Calu3 (cell line): ENCODE measurements at regions not wholly inside any gene's neighbourhood (a gene's known extent, or its start where the extent isn't known, plus 50 kb on each side); places are given as distances from the start of the nearest gene placed in this dataset.

ENCODE experiments used
- BruUV-seq: library from RNA; stranded (reverse); fragments of 400-500 nt; replicated peaks from 2 replicates; lab custom pipeline; 2021; lab: Mats Ljungman, UMichigan
- CTCF ChIA-PET: fragments of 300-600 bp; sonication (Branson Sonifier 250); formaldehyde crosslinking; loops from one replicate; lab custom pipeline; 2022; ENCODE audit warnings: antibody characterized with exemption; lab: Charles Lee
- DNase-seq: peaks from one replicate; pipeline ENCODE4 v3.0.0; 2022
- H3K27ac Mint-ChIP-seq: one replicate; pipeline ENCODE4 v1.8.0; 2022; ENCODE audit warnings: mixed read lengths; ENCODE audit not compliant: unreplicated experiment
- H3K27me3 Mint-ChIP-seq: one replicate; pipeline ENCODE4 v1.8.0; 2022; ENCODE audit warnings: mixed read lengths; ENCODE audit not compliant: unreplicated experiment
- H3K36me3 Mint-ChIP-seq: one replicate; pipeline ENCODE4 v1.8.0; 2022; ENCODE audit warnings: mild to moderate bottlenecking, moderate library complexity, mixed read lengths; ENCODE audit not compliant: insufficient read depth, unreplicated experiment
- H3K4me1 Mint-ChIP-seq: one replicate; pipeline ENCODE4 v1.8.0; 2022; ENCODE audit warnings: mild to moderate bottlenecking, low read depth, mixed read lengths; ENCODE audit not compliant: unreplicated experiment
- H3K4me3 Mint-ChIP-seq: one replicate; pipeline ENCODE4 v1.8.0; 2022; ENCODE audit warnings: mild to moderate bottlenecking, low read depth, moderate library complexity, mixed read lengths; ENCODE audit not compliant: unreplicated experiment
- H3K9me3 Mint-ChIP-seq: one replicate; pipeline ENCODE4 v1.8.0; 2022; ENCODE audit warnings: low read depth, mixed read lengths; ENCODE audit not compliant: unreplicated experiment
- intact Hi-C: fragments of 100-400 bp; cut with micrococcal nuclease; formaldehyde crosslinking; loops from one replicate; pipeline ENCODE4 v1.10.0; 2022; ENCODE audit not compliant: unreplicated experiment
- TF ChIP-seq, protein P1 (sequence below): fragments of 200-600 bp; IDR thresholded peaks from one replicate; pipeline ENCODE4 v1.8.0; 2022; ENCODE audit warnings: antibody characterized with exemption; ENCODE audit not compliant: unreplicated experiment

DNA sequence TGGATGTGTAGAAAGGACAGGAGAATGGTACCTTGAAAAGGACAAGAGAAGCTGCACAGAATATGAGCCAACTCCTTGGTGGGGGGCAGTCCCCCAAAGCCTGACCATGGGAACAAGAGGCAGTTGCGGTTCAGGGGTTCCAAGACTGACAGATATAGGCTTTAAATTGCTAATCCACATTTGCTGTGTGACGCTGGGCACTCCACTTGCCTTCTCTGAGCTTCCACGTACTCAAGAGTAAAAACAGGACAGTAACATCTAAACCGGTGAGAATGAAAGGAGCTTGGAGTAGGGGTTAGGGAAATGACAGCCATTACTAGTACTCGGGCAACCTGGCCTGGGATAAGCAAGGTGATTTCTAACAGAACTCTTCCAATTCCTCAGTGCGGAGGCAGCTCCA is 57.9 kb upstream of the LRFN2 start:
- H3K36me3 Mint-ChIP-seq = no peaks in the 10 kb centered on the region
- CTCF ChIA-PET = no interaction called here

GRCh38 chr6:40642837-40643236 is 55.7 kb upstream of the LRFN2 start:
- TF ChIP-seq, protein P1, sequence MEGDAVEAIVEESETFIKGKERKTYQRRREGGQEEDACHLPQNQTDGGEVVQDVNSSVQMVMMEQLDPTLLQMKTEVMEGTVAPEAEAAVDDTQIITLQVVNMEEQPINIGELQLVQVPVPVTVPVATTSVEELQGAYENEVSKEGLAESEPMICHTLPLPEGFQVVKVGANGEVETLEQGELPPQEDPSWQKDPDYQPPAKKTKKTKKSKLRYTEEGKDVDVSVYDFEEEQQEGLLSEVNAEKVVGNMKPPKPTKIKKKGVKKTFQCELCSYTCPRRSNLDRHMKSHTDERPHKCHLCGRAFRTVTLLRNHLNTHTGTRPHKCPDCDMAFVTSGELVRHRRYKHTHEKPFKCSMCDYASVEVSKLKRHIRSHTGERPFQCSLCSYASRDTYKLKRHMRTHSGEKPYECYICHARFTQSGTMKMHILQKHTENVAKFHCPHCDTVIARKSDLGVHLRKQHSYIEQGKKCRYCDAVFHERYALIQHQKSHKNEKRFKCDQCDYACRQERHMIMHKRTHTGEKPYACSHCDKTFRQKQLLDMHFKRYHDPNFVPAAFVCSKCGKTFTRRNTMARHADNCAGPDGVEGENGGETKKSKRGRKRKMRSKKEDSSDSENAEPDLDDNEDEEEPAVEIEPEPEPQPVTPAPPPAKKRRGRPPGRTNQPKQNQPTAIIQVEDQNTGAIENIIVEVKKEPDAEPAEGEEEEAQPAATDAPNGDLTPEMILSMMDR = no peak
- Mint-ChIP-seq H3K27ac (no peak overlapping the region), H3K36me3 (no peaks in the 10 kb centered on the region), H3K4me3 (no peak overlapping the region), H3K4me1 (no peaks in the 10 kb centered on the region), H3K27me3 (peaks cover 74% of the 10 kb centered on the region), H3K9me3 (no peaks in the 10 kb centered on the region)
- CTCF ChIA-PET = no interaction called here
- intact Hi-C loops = no loop called here
- DNase-seq = no peak
- no TSS peak for BruUV-seq

More for the DNA sequence above, 57.9 kb upstream of the LRFN2 start:
- Mint-ChIP-seq H3K4me1 (no peaks in the 10 kb centered on the region), H3K4me3 (no peak overlapping the region), H3K27ac (no peak overlapping the region), H3K9me3 (no peaks in the 10 kb centered on the region), H3K27me3 (peaks cover 74% of the 10 kb centered on the region)
- no TSS peak for BruUV-seq
- no peak for DNase-seq
- intact Hi-C loops = no loop called here
- TF ChIP-seq, protein P1 = no peak

GRCh38 chr6:40642190-40642589 is 55.0 kb upstream of the LRFN2 start:
- DNase-seq = no peak
- no peaks in the 10 kb centered on the region for H3K9me3 Mint-ChIP-seq
- H3K27me3 Mint-ChIP-seq = peaks cover 74% of the 10 kb centered on the region
- no peaks in the 10 kb centered on the region for H3K36me3 Mint-ChIP-seq
- BruUV-seq = no TSS peak
- H3K4me3 Mint-ChIP-seq = no peak overlapping the region
- intact Hi-C loops = no loop called here
- H3K4me1 Mint-ChIP-seq = no peaks in the 10 kb centered on the region
- TF ChIP-seq, protein P1 = no peak
- H3K27ac Mint-ChIP-seq = no peak overlapping the region
- CTCF ChIA-PET = no interaction called here

GRCh38 chr6:40640599-40641227 is 53.5 kb upstream of the LRFN2 start:
- intact Hi-C loops = no loop called here
- TF ChIP-seq, protein P1 = no peak
- Mint-ChIP-seq H3K9me3 (no peaks in the 10 kb centered on the region), H3K36me3 (no peaks in the 10 kb centered on the region), H3K4me3 (no peak overlapping the region), H3K27ac (no peak overlapping the region), H3K4me1 (no peaks in the 10 kb centered on the region), H3K27me3 (peaks cover 64% of the 10 kb centered on the region)
- no TSS peak for BruUV-seq
- no peak for DNase-seq
- CTCF ChIA-PET = no interaction called here
